ENCODE measurements at regions not wholly inside any gene's neighbourhood (a gene's known extent, or its start where the extent isn't known, plus 50 kb on each side); places are given as distances from the start of the nearest gene placed in this dataset.

GRCh38 chr21:18603980-18604379 lies 200.4 kb upstream of the TMPRSS15 start:
- no peaks in the 10 kb centered on the region for H3K36me3 ChIP-seq (ENCODE audit: low read depth)
- no peak for TF ChIP-seq CTCF (IDR thresholded peaks at IDR 0.05)
- DNase-seq, result no peak
- no peak for ATAC-seq
- intact Hi-C loops (cut with DNase I, micrococcal nuclease), result no loop called here
- peaks cover 3% of the 10 kb centered on the region for H3K4me1 ChIP-seq (ENCODE audit: low read depth)
- no peak overlapping the region for H3K4me3 ChIP-seq
- no peaks in the 10 kb centered on the region for H3K9me3 ChIP-seq

GRCh38 chr21:18608226-18608625 lies 204.6 kb upstream of the TMPRSS15 start:
- Histone ChIP-seq H3K36me3 (ENCODE audit: low read depth) (no peaks in the 10 kb centered on the region), H3K4me1 (ENCODE audit: low read depth) (no peaks in the 10 kb centered on the region), H3K4me3 (no peak overlapping the region), H3K9me3 (no peaks in the 10 kb centered on the region)
- DNase-seq (no peak), ATAC-seq (no peak)
- intact Hi-C loops (cut with DNase I, micrococcal nuclease), result no loop called here
- TF ChIP-seq CTCF (IDR thresholded peaks at IDR 0.05), result no peak

GRCh38 chr21:18614303-18614702 lies 210.7 kb upstream of the TMPRSS15 start:
- intact Hi-C loops (cut with DNase I, micrococcal nuclease), result no loop called here
- no peak for TF ChIP-seq CTCF (IDR thresholded peaks at IDR 0.05)

GRCh38 chr21:18617291-18617690 lies 213.7 kb upstream of the TMPRSS15 start:
- no peak for TF ChIP-seq CTCF (IDR thresholded peaks at IDR 0.05)
- ATAC-seq, result no peak
- intact Hi-C loops (cut with DNase I, micrococcal nuclease), result no loop called here

More at GRCh38 chr21:18614303-18614702, 210.7 kb upstream of the TMPRSS15 start:
- Histone ChIP-seq H3K9me3 (no peaks in the 10 kb centered on the region), H3K4me3 (no peak overlapping the region), H3K4me1 (ENCODE audit: low read depth) (no peaks in the 10 kb centered on the region), H3K36me3 (ENCODE audit: low read depth) (no peaks in the 10 kb centered on the region)
- no peak for DNase-seq
- no peak for ATAC-seq

GRCh38 chr21:18620436-18620835 lies 216.9 kb upstream of the TMPRSS15 start:
- H3K36me3 ChIP-seq (ENCODE audit: low read depth), result no peaks in the 10 kb centered on the region
- ATAC-seq, result no peak

More at GRCh38 chr21:18617291-18617690, 213.7 kb upstream of the TMPRSS15 start:
- Histone ChIP-seq H3K4me1 (ENCODE audit: low read depth) (no peaks in the 10 kb centered on the region), H3K9me3 (no peaks in the 10 kb centered on the region), H3K4me3 (no peak overlapping the region), H3K36me3 (ENCODE audit: low read depth) (no peaks in the 10 kb centered on the region)
- no peak for DNase-seq

More at GRCh38 chr21:18620436-18620835, 216.9 kb upstream of the TMPRSS15 start:
- DNase-seq, result no peak
- Histone ChIP-seq H3K9me3 (no peaks in the 10 kb centered on the region), H3K4me3 (no peak overlapping the region), H3K4me1 (ENCODE audit: low read depth) (no peaks in the 10 kb centered on the region)
- TF ChIP-seq CTCF (IDR thresholded peaks at IDR 0.05), result no peak
- intact Hi-C loops (cut with DNase I, micrococcal nuclease), result no loop called here
